ENCODE measurements at regions not wholly inside any gene's neighbourhood (a gene's known extent, or its start where the extent isn't known, plus 50 kb on each side); places are given as distances from the start of the nearest gene placed in this dataset.
A peak's percentile ranks its signal among the peaks of the same experiment; 100 is the strongest.

- H3K4me1 ChIP-seq = peaks cover 0 to 8% (median 3%) of the 10 kb centered on the region in 3 donors
- no peak overlapping the region for H3K27ac ChIP-seq
- H3K9me3 ChIP-seq = no peaks in the 10 kb centered on the region
- H3K4me3 ChIP-seq = peak overlapping the region in 2 of 4 donors; percentile 13 to 58
- TF ChIP-seq POLR2A (IDR thresholded peaks at IDR 0.05) (no peak), CTCF (IDR thresholded peaks at IDR 0.05) (peak; percentile 68 to 98 (median 89))
- peaks cover 0 to 27% (median 0%) of the 10 kb centered on the region in 4 donors for H3K27me3 ChIP-seq
- H3K36me3 ChIP-seq = no peaks in the 10 kb centered on the region
- WGBS, 2 donors = 22 to 60% methylated on average over 1 to 9 of the region's 40 CpGs
- intact Hi-C loops (cut with DNase I) = loop anchor here (5.0 kb wide), 2 partner anchors 939 to 954 kb away; no protein-coding TSS in a partner anchor
- no peak for DNase-seq
Observed at GRCh38 chr11:116276051-116277044, 496.4 kb downstream of the BUD13 start.

- Histone ChIP-seq H3K27ac (no peak overlapping the region), H3K27me3 (peaks cover 0 to 27% (median 0%) of the 10 kb centered on the region in 4 donors), H3K4me1 (peaks cover 0 to 8% (median 3%) of the 10 kb centered on the region in 3 donors), H3K9me3 (no peaks in the 10 kb centered on the region), H3K4me3 (no peak overlapping the region), H3K36me3 (no peaks in the 10 kb centered on the region)
- WGBS, 2 donors = 61 to 65% methylated on average over 5 of the region's 5 CpGs
- intact Hi-C loops (cut with DNase I) = loop anchor here (5.0 kb wide), 2 partner anchors 938 to 953 kb away; no protein-coding TSS in a partner anchor
- no peak for TF ChIP-seq POLR2A (IDR thresholded peaks at IDR 0.05)
- TF ChIP-seq CTCF (IDR thresholded peaks at IDR 0.05) = no peak
- DNase-seq = no peak
Observed at GRCh38 chr11:116275635-116276034, 497.2 kb downstream of the BUD13 start.

DNA sequence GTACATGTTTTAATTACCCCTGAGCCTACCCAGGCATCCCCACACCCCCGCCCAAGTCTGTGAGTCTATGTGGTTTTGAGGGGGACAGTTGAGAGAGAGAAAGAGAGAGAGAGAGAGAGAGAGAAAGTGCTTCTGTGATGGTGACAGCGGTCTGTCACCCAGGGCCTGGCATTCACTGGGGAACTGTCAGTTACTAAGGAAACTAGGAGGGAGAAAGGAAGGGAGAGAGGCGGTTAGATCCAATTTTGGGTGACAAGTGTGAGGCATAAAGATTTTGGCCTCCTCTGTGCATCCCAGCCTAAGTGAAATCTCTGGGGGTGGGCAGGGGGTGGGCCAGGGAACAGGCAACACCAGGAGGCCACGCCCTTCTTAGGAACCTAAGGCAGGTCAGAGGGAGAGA is 498.3 kb downstream of the BUD13 start:
- 66 to 85% methylated on average over 4 of the region's 4 CpGs for WGBS, 2 donors
- H3K9me3 ChIP-seq = no peaks in the 10 kb centered on the region
- intact Hi-C loops (cut with DNase I) = no loop called here
- H3K27me3 ChIP-seq = peaks cover 0 to 27% (median 0%) of the 10 kb centered on the region in 4 donors
- H3K36me3 ChIP-seq = no peaks in the 10 kb centered on the region
- peaks cover 0 to 8% (median 3%) of the 10 kb centered on the region in 3 donors for H3K4me1 ChIP-seq
- DNase-seq = no peak
- no peak overlapping the region for H3K4me3 ChIP-seq
- no peak overlapping the region for H3K27ac ChIP-seq
- TF ChIP-seq POLR2A (IDR thresholded peaks at IDR 0.05) = no peak
- no peak for TF ChIP-seq CTCF (IDR thresholded peaks at IDR 0.05)

DNA sequence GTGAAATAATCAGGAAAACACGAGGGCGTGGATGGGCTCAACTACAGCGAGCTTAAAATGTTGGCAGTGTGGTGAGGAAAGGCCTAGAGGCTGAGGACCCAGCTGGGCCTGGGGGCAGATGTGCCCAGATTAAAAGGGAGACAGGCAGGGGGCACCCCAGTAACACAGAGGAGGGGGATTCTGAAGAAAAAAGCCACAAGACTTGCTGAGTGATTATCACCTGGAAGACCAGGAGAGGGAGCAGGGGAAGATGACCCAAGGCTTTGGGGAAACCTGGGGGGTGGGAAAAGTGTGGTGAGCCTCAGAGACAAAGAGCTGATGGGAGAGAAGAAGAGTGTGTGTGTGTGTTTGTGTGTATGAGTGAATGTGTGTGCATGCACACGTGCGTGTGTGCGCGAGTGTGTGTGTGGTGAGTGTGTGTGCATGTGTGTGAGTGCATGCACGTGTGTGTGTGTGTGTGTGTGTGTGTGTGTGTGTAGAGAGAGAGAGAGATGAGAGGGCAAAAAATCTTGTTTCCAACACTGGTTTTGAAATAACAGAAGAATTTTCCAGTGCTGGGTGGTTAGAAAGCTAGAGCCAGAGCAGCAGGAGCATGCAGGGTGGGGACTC is 500.5 kb downstream of the BUD13 start:
- H3K9me3 ChIP-seq = no peaks in the 10 kb centered on the region
- H3K36me3 ChIP-seq = no peaks in the 10 kb centered on the region
- intact Hi-C loops (cut with DNase I) = no loop called here
- peaks cover 0 to 24% (median 0%) of the 10 kb centered on the region in 4 donors for H3K27me3 ChIP-seq
- no peak overlapping the region for H3K4me3 ChIP-seq
- peaks cover 0 to 8% (median 3%) of the 10 kb centered on the region in 3 donors for H3K4me1 ChIP-seq
- no peak overlapping the region for H3K27ac ChIP-seq
- no peak for DNase-seq
- WGBS, 2 donors = 46 to 58% methylated on average over 6 to 8 of the region's 8 CpGs
- TF ChIP-seq CTCF (IDR thresholded peaks at IDR 0.05) (no peak), POLR2A (IDR thresholded peaks at IDR 0.05) (no peak)

GRCh38 chr11:116271479-116271878 is 501.3 kb downstream of the BUD13 start:
- H3K27me3 ChIP-seq = peaks cover 0 to 20% (median 0%) of the 10 kb centered on the region in 4 donors
- TF ChIP-seq CTCF (IDR thresholded peaks at IDR 0.05) = no peak
- TF ChIP-seq POLR2A (IDR thresholded peaks at IDR 0.05) = no peak
- peaks cover 0 to 4% (median 0%) of the 10 kb centered on the region in 3 donors for H3K4me1 ChIP-seq
- DNase-seq = no peak
- intact Hi-C loops (cut with DNase I) = no loop called here
- no peak overlapping the region for H3K27ac ChIP-seq
- no peak overlapping the region for H3K4me3 ChIP-seq
- 81 to 89% methylated on average over 5 to 6 of the region's 6 CpGs for WGBS, 2 donors
- H3K9me3 ChIP-seq = no peaks in the 10 kb centered on the region
- no peaks in the 10 kb centered on the region for H3K36me3 ChIP-seq

Data from esophagus squamous epithelium (tissue), 5 donors.